HG03575 (cell line): ENCODE measurements at regions not wholly inside any gene's neighbourhood (a gene's known extent, or its start where the extent isn't known, plus 50 kb on each side); places are given as distances from the start of the nearest gene placed in this dataset.

Source experiments
- ATAC-seq: cut with Tn5 transposase; IDR thresholded peaks from one replicate; pipeline ENCODE4 v1.9.1; 2021; ENCODE audit not compliant: unreplicated experiment, insufficient number of reproducible peaks, low FRiP score; ENCODE audit errors: extremely low read depth

GRCh38 chr10:58992830-58993460 lies 183.5 kb upstream of the PHYHIPL start:
- no peak for ATAC-seq

GRCh38 chr10:58993480-58994221 lies 182.8 kb upstream of the PHYHIPL start:
- peak; percentile 70 for ATAC-seq

- no peak for ATAC-seq
These were observed 182.0 kb upstream of the PHYHIPL start for GRCh38 chr10:58994226-58995057.

GRCh38 chr10:58995058-58995596 lies 181.3 kb upstream of the PHYHIPL start:
- ATAC-seq = no peak

GRCh38 chr10:58996063-58996462 lies 180.4 kb upstream of the PHYHIPL start:
- no peak for ATAC-seq

- ATAC-seq = no peak
These were observed 179.6 kb upstream of the PHYHIPL start for GRCh38 chr10:58996866-58997265.

- ATAC-seq = no peak
These were observed 177.3 kb upstream of the PHYHIPL start for GRCh38 chr10:58998924-58999713.

- no peak for ATAC-seq
These were observed 176.1 kb upstream of the PHYHIPL start for GRCh38 chr10:59000162-59000825.

GRCh38 chr10:59002011-59002410 lies 174.4 kb upstream of the PHYHIPL start:
- no peak for ATAC-seq

- no peak for ATAC-seq
These were observed 173.2 kb upstream of the PHYHIPL start for GRCh38 chr10:59003203-59003602.

GRCh38 chr10:59004392-59004791 lies 172.1 kb upstream of the PHYHIPL start:
- no peak for ATAC-seq

- no peak for ATAC-seq
These were observed 169.7 kb upstream of the PHYHIPL start for GRCh38 chr10:59006511-59007306.

- ATAC-seq = no peak
These were observed 169.0 kb upstream of the PHYHIPL start for GRCh38 chr10:59007307-59008025.

- ATAC-seq = no peak
These were observed 168.0 kb upstream of the PHYHIPL start for GRCh38 chr10:59008452-59008851.

- no peak for ATAC-seq
These were observed 164.3 kb upstream of the PHYHIPL start for GRCh38 chr10:59011972-59012632.

GRCh38 chr10:59012839-59013238 lies 163.6 kb upstream of the PHYHIPL start:
- ATAC-seq = no peak

- no peak for ATAC-seq
These were observed 160.4 kb upstream of the PHYHIPL start for GRCh38 chr10:59016043-59016442.
